Suppressor macrophage (primary cell): ENCODE measurements at regions not wholly inside any gene's neighbourhood (a gene's known extent, or its start where the extent isn't known, plus 50 kb on each side); places are given as distances from the start of the nearest gene placed in this dataset.
"Not testable (repeated sequence)": the region's sequence is repeated elsewhere in the genome, so short reads cannot be mapped to it uniquely, and the experiment has no call there.

Experiments
- DNase-seq, 4 experiments: peaks; one replicate each; pipeline ENCODE4 v3.0.0-alpha.2; 2020 to 2022

- DNase-seq = no peak
Observed at GRCh38 chr11:82045748-82046457, 687.8 kb downstream of the FAM181B start.

GRCh38 chr11:82043316-82043715, 690.3 kb downstream of the FAM181B start:
- DNase-seq = no peak

- no peak for DNase-seq
Observed at GRCh38 chr11:82041764-82042163, 691.9 kb downstream of the FAM181B start.

- DNase-seq = no peak
Observed at GRCh38 chr11:82038154-82038553, 695.5 kb downstream of the FAM181B start.

- DNase-seq = no peak
Observed at GRCh38 chr11:82034527-82034926, 699.1 kb downstream of the FAM181B start.

- not testable (repeated sequence) for DNase-seq
Observed at GRCh38 chr11:82027335-82027734, 706.3 kb downstream of the FAM181B start.

- DNase-seq = no peak
Observed at GRCh38 chr11:82024760-82025159, 708.9 kb downstream of the FAM181B start.

- DNase-seq = no peak
Observed at GRCh38 chr11:82012276-82012675, 721.4 kb downstream of the FAM181B start.

- DNase-seq = no peak
Observed at GRCh38 chr11:82009133-82009532, 724.5 kb downstream of the FAM181B start.

GRCh38 chr11:82007521-82007920, 726.1 kb downstream of the FAM181B start:
- no peak for DNase-seq

- DNase-seq = no peak
Observed at GRCh38 chr11:82004537-82005213, 729.0 kb downstream of the FAM181B start.

GRCh38 chr11:82003671-82004515, 729.8 kb downstream of the FAM181B start:
- no peak for DNase-seq

GRCh38 chr11:82003024-82003423, 730.6 kb downstream of the FAM181B start:
- no peak for DNase-seq

- no peak for DNase-seq
Observed at GRCh38 chr11:81995889-81996288, 737.8 kb downstream of the FAM181B start.

GRCh38 chr11:81993755-81994154, 739.9 kb downstream of the FAM181B start:
- no peak for DNase-seq

GRCh38 chr11:81990659-81991443, 742.8 kb downstream of the FAM181B start:
- DNase-seq = no peak

GRCh38 chr11:81989093-81989492, 744.6 kb downstream of the FAM181B start:
- DNase-seq = no peak

GRCh38 chr11:81987829-81988472, 745.7 kb downstream of the FAM181B start:
- no peak for DNase-seq

GRCh38 chr11:81986556-81987161, 747.0 kb downstream of the FAM181B start:
- no peak for DNase-seq

- peak in 2 of 4 experiments; percentile 9 to 15 for DNase-seq
Observed at GRCh38 chr11:81979448-81979847, 754.2 kb downstream of the FAM181B start.

- no peak for DNase-seq
Observed at GRCh38 chr11:81975261-81975900, 758.3 kb downstream of the FAM181B start.
